EH (cell line): ENCODE measurements at regions not wholly inside any gene's neighbourhood (a gene's known extent, or its start where the extent isn't known, plus 50 kb on each side); places are given as distances from the start of the nearest gene placed in this dataset.
"Not testable (repeated sequence)": the region's sequence is repeated elsewhere in the genome, so short reads cannot be mapped to it uniquely, and the experiment has no call there.

Experiments used
- DNase-seq: peaks from one replicate; pipeline ENCODE4 v3.0.0-alpha.2; 2015; ENCODE audit warnings: low read depth

DNA sequence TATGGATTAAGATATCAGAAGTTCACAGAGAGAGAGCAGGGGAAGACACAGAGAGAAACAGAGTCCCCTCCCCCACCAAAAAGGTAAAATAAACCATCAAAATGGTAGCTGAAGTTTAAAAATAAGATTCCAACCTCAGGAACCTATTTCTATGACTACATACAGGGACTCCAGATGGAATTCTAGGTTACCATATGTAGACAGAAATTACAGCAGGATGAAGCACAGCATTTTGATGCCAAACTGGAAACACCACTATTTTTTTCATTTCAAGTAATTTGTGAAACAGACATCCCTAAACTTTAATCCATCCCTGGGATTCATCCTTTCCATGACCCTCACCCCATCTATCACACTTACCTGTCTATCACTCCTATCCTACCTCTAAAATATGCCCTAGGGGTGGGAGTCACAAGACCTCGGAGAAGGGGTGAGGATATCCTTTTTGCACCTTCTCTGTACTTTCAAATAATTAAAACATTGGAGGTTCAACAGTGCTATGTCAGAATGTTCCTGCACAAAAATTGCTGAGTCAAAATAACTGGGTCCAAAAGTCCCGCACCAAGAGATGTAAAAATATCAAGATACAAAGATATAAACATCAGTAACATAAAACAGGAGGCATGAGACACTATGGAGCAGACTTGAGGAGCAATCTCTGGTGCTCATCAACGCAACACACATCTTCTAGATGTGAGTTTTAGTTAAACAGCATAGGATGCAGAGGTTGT lies 344.5 kb upstream of the RASGEF1B start:
- no peak for DNase-seq

DNA sequence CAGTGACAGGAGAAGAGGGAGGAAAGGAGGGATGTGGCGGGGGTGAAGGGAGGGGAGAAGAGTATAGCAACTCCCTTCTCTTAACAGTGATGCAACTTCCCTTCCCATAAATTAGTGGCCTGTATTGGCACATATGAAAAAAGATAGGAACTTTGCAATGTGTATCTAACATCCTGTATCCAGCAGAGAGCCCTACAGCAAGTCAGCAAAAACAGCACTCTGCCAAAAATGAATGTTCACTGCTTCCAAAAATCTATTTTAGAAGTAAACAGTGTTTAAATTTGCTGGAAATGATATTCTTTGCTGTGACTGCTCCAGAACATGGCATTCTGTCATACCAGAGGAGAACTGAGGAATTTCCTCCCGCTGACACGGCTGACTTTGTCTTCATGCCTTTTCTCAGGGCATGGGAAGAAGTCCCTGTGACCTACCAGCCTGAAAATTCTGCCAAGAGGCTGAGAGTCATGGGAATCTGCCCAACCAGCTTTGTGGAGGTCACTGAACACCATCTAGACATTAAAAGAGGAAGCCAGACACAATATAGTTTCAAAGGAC lies 343.4 kb upstream of the RASGEF1B start:
- DNase-seq, result no peak

DNA sequence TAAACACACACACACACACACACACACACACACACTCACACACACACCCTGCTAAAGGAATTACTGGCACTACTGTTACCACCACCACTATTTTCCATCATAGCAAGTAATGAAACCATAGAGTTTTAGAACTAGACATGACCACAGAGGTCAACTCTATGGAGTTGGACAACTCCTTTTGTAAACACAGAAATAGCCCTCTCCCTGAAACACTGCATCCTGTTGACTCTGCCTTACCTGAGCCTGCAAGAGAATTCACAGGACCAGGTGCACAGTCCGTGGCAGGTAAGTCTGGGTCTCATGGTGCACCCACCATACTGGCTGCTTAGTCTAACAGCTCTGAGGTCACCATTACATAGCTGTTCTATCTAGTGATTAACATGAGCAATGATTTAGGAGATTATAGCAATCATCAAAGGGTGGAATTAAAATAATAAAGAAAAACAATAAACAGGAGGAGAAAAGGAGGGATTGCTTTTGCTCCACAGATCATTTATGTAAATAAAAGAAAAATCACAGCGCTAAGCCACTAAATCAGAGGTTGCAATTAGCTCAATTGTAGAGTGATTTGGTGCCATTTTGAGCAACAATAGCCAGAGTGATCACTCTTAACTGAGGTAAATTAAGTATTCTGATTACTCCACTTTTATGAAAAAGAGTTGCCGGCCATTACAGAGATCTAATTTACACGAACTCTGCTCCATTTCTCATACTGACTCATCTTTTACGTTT lies 340.0 kb upstream of the RASGEF1B start:
- DNase-seq, result no peak

DNA sequence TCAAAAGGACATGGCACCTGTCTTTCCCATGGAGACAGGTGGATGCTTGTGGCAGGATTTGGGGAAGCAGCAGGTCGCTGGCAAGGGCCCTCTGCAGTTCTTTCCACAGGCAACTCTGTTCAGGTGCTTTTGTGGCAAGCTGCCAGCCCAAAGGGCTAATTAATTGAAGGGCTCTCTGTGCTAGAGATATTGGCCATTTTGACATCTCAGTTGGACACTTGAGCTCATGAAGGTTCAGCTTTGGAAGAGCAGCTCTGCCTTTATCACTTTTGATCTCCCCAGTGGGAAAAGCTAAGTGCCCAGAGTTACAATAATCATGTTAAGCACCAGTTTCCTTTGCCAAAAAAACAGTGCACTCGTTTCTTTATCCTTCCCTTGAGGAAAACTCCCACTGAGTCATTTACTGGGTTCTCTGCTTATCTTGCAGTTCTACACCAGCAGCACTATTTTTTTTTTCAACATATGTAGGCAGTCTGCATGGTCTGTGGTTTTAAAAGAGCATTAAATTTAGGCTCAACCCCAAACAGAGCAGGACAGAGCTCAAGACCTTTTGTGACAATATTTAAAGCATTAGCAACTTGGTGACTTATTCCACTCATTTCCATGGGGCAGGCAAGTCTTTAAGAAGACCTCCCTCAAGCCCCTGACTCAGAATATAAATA lies 336.4 kb upstream of the RASGEF1B start:
- DNase-seq, result no peak

DNA sequence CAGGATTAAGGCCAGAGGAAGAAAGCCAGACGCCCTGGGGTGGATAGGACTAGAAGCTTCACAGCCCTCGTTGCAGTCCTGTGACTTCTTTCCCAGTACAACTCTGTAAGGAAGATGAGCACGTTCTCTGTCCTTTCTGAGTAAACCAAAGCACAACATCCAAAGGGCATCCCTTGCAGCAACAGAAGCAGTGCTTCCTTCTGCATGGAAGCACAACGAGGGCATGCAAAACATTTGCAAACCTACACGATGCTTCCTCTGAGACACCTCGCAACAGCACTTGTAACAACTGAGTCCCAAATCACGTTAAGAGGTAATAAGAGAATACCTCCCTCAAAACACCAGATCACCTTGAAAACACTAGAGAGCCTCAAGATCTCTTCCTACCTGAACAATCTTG lies 335.7 kb upstream of the RASGEF1B start:
- no peak for DNase-seq

DNA sequence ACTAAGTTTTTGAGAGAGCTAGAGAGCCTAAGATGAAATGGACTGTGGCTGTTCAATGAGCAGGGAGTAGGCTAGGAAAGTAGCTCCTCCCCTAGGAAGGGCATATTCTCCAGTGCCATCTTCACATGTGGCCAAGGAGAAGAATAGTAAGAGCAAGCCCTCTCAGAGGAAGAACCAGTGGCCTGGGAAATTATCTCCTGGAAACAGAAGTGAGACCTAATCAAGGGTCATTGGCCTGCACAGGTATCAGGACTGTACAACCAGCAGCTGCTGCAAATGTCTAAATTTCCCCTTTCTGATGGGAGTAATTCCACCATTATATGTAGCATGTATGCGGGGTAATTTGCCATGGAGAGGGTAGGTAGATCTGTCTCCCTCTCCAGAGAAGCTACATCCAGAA lies 334.8 kb upstream of the RASGEF1B start:
- no peak for DNase-seq

DNA sequence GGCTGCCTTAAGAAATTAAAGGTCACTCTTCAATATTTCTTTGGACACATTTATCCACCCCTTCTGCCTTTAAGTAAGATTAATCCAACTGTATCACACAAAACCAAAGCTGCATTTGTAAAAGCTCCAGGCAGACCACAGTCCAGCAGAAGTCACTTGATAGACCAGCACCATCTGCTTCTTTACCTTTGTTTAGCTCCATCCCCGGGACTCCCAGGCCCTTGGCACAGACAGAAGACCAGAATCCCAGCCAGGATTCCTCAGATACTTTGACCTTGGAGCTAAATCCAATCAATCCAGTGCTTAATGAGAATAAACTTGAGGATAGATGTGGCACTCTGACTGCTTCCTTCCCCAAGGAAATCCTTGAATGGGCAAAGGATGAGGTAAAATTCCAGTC lies 333.1 kb upstream of the RASGEF1B start:
- no peak for DNase-seq

DNA sequence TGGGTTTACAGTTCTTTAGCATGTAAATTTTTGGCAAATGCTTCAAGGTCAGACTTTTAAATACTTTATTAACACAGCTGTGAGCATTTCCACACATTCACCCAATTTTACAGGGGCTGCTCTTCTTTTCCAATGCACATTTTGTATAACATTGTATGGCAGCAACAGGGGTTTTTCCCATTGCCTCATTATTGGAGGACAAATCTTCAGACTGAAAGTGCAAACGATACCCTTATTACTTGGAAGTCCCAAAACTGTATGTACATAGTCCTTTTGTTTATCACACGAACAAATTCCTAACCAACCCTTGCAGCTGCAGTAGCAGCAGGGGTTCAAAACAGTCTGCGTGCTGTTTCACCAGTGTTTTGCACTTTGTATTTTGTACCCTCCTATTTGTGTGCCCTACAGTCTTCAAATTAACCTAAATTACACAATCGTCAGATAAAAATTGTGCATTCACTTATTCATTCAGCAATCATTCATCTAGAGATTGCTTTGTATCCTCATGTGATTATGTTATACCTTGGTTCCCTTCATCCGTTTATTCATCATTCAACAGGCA lies 330.7 kb upstream of the RASGEF1B start:
- no peak for DNase-seq

DNA sequence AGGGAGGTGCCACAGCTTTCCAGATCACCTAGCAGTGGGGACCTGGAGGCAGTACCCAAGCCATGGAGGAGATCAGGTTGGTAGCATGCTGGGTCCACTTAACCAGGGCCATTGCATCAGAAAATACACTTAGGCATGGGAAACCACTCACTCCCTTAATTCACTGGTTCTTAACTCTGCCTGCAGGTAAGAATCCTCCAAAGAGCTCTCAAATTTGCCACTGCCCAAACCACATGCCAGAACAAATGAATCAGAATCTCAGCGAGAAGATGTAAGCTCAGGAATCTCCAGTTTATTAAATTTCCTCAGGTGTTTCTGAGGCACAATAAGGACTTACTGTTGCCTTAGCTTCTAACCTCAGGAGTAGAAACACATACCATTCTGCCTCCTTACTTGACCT lies 327.7 kb upstream of the RASGEF1B start:
- DNase-seq, result no peak

DNA sequence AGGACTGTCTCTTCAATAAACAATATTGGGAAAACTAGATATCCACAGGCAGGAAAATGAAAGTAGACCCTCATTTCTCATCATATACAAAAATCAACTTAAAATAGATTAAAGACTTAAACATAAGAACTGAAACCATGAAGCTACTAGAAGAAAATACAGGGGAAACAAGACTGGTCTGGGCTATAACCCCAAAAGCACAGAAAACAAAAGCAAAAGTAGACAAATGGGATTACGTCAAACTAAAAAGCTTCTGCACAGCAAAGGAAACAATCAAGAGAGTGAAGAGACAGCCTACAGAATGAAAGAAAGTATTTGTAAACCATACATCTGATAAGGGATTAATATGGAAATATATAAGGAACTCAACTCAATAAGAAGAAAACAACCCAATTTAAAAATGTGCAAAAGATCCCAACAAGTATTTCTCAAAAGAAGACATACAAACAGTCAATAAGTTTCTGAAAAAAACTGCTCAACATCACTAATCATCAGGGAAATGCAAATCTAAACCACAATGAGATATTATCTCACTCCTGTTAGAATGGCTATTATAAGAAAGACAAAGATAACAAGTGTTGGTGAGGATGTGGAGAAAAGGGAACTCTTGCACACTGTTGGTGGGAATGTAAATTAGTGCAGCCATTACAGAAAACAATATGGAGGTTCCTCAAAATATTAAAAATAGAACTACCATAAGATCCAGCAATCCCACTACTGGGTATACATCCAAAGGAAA lies 325.3 kb upstream of the RASGEF1B start:
- DNase-seq, result no peak

DNA sequence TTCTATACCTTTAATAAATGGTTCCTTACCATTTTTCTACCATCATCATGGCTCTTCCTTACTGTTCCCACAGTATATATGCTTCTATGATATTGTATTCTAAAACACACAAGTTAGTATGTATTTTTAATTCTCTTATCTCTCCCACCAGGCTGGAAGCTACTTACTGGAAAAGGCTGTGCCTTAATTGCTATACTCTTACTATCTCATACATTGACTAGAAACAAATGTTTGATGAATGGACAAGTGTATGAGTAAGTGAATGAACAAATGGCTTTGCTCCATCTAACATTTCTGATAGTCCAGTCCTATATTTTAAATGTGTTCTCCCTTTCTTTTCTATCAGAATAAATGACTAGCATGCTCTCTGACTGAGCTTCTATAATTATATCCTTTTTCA lies 320.8 kb upstream of the RASGEF1B start:
- no peak for DNase-seq

DNA sequence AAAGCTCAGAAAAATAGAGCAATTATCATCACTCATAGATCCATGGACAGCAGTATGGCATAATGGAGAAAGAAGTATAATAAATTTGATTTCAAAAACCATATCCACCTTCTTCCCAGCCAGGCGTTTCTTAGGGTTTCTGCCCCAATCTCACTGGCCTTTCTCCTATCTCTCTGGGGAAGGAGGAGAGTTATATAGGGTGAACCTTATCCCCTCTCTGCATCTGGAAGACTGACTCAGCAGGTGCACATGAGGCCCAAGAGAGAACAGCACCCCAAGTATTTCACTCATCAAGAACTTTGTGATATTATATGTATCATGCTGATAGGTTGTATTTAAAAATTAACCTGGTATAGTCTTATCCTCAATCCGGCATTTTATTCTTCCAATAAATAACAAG lies 318.8 kb upstream of the RASGEF1B start:
- no peak for DNase-seq

DNA sequence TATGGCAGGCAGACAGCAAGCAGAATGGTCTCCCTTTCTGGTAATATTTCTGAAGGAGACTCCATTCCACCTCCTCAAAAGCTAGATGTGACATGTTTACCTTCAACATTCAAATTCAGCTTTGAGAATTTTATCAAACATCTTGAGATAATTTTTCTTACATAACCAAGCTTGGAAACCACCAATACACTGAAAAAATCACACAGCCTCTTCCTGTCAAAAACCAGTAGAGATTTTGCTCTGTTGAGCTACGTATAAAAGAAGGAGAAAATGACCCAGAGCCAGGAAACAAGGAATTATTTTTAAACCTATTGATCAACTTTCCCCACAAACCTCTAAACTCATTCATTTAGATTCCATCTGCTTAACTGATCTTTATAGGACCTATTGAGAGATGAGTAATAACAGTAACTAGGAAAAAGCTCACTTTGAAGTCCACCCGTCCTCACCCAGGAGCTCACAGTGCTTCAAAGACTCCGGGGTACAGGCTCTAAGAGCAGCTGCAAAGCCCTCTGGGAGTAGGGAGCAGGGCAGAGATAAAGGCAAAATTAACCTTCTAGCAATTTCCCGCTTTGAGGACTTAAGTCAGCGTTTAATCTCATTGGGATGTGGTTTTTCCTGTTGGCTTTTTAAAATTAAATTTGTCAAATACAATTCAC lies 318.2 kb upstream of the RASGEF1B start:
- DNase-seq, result no peak

DNA sequence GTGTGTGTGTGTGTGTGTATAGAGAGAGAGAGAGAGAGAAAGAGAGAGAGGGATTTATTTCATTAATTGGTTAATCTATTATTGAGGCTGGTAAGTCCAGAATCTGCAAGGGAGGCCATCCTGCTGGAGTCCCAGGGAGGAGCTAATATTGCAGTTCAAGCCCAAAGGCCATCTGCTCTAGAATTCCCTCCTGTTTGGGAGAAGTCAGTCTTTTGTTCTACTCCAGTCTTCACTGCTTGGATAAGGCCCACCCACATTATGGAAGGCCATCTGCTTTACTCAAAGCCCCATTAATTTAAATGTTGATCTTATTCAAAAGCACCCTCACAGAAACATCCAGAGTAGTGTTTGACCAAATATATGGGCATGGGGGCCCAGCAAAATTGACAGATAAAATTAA lies 317.5 kb upstream of the RASGEF1B start:
- DNase-seq, result no peak

DNA sequence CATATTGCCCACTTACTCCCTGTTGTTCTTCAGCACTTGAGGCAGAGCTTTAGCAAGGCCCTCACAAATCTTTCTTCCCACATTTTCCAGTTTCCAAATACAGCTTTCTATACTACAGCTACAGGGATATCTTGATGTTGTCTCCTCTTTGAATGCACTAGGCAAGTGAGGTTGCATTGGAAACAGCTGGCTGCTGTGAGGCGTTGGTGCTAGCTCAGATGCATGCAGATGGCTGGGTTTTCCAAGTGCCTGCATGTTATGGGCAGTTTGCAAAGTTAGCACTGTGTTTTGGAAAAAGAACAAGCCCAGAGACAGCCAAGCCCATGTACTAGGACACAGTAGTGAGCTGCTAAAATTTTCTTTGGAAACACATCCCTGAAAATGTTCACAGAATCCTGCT lies 315.1 kb upstream of the RASGEF1B start:
- no peak for DNase-seq

DNA sequence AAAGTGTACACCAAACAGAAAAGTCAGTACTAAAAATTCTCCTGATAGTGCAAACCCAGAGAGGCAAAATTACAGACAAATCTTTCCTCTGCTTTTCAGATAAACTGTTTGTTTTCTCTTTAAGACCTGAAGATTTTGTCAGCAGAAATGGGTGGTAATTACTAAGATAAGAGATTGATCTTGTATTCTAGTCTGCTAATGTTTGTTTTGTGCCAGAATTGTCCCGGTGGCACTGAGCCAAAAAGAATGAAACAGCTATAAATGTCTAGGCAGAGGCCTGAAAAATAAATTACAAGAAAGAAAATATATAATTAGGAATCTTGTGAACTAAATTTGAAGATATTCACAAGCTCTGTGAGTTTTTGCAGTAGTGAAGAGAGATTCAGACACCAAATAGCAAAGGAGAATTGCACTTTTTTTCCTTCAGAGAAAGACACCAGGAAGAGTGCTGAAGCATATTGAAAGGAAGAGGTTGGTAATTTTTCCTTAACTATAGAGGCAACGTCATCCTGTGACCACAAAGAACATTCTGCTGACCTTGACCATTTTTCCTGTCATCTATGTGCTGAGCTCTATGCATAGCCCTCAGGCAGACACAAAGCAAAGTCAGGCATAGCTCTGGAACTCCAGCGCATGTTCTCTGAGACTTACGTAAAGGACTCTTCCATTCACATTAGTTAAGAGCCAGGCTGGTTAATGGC lies 314.5 kb upstream of the RASGEF1B start:
- DNase-seq, result no peak

DNA sequence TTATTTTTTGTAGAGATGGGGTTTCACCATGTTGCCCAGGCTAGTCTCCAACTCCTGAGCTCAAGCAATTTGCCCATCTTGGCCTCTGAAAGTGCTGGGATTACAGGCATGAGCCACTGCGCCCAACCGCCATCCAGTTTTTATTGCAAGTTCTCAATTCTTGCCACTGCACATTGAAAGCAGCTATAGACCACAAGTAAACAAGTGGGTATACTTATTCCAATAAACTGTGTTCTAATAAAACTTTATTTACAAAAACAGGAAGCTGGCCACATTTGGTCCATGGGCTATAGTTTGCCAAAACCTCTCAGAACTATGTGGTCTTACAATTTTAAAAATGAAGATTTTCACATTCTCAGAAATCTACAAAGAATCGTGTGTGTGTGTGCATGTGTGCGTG lies 313.6 kb upstream of the RASGEF1B start:
- DNase-seq, result no peak

DNA sequence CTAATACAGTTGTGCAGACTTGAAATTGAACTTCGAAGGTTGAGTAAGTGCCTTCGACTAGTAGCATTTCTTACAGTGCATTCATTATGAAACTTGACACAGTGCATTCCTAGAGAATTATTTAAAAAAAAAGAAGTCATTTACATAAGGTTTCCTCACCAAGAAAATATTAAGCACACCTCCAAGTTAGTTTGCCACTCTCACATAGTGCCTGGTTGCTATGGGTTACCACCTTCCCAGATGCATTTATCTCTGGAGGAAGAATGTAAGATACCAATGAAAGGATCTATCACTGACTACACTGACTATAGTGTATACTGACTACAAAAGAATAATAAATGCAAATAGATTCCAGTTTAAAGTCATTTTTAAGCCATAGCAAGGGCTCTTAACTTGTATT lies 311.9 kb upstream of the RASGEF1B start:
- no peak for DNase-seq

DNA sequence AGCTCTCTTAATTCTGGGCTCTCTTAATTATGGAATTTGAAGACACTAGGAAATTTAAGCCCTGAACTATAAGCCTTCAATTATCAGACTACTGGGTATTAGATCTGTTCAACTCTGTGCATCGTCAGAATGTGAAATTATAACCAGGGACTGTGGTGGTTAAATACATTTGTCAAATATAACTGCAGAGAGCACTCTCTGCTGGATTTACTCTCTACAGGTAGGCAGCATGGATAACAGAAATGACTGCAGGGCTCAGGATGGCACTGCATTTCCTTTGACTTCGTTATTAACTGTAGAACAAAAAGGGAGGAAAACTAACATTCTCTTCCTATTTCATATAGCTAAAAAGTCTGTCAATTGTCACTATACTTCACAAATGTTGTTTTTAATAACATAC lies 310.1 kb upstream of the RASGEF1B start:
- no peak for DNase-seq

DNA sequence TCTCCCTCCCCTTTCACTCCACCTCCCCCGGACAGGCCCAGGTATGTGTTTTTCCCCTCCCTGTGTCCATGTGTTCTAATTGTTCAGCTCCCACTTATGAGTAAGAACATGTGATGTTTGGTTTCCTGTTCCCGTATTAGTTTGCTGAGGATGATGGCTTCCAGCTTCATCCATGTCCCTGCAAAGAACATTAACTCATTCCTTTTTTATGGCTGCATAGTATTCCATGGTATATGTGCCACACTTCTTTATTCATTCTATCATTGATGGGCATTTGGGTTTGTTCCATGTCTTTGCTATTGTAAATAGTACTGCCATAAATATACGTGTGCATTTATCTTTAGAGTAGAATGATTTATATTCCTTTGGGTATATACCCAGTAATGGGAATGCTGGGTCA lies 306.0 kb upstream of the RASGEF1B start:
- DNase-seq, result not testable (repeated sequence)

DNA sequence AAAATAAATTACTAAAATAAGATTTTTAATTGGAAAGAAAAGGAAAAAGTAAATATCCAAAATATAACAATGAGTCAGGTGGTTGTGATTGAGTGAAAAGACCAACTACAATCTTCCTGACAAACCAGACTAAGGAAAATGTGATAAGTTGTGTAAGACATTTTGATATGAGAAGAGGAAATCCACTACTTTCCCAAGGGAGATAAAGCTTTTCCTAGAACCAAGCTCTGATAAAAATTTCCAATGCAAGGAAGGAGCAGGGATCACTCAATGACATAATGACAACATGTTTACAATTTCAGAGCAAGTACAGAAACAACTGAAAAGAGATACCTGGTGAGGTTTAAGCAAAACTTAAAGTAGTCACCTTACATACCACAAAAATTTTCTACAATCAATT lies 305.1 kb upstream of the RASGEF1B start:
- no peak for DNase-seq
